Endothelial cell (in vitro differentiated cells): ENCODE measurements at regions not wholly inside any gene's neighbourhood (a gene's known extent, or its start where the extent isn't known, plus 50 kb on each side); places are given as distances from the start of the nearest gene placed in this dataset.

Source experiments
- DNase-seq: peaks from one replicate; pipeline ENCODE4 v3.0.0; 2021; ENCODE audit warnings: low spot score
- H3K27ac Mint-ChIP-seq: one replicate; pipeline ENCODE4 v1.8.0; 2021; ENCODE audit warnings: mixed read lengths, inconsistent platforms; ENCODE audit not compliant: unreplicated experiment
- H3K27me3 Mint-ChIP-seq: one replicate; pipeline ENCODE4 v1.8.0; 2021; ENCODE audit warnings: mild to moderate bottlenecking, moderate library complexity, mixed read lengths, inconsistent platforms; ENCODE audit not compliant: unreplicated experiment
- H3K36me3 Mint-ChIP-seq: one replicate; pipeline ENCODE4 v1.8.0; 2021; ENCODE audit warnings: mild to moderate bottlenecking, low read depth, mixed read lengths, inconsistent platforms; ENCODE audit not compliant: unreplicated experiment
- H3K4me1 Mint-ChIP-seq: one replicate; pipeline ENCODE4 v1.8.0; 2021; ENCODE audit warnings: mild to moderate bottlenecking, mixed read lengths, inconsistent platforms; ENCODE audit not compliant: unreplicated experiment
- H3K4me3 Mint-ChIP-seq: one replicate; pipeline ENCODE4 v1.8.0; 2021; ENCODE audit warnings: mild to moderate bottlenecking, mixed read lengths, inconsistent platforms; ENCODE audit not compliant: unreplicated experiment
- H3K9me3 Mint-ChIP-seq: one replicate; pipeline ENCODE4 v1.8.0; 2021; ENCODE audit warnings: mixed read lengths, inconsistent platforms; ENCODE audit not compliant: unreplicated experiment
- TF ChIP-seq, protein P1 (sequence below): fragments of 200-600 bp; sonication (generic); IDR thresholded peaks from one replicate; pipeline ENCODE4 v1.5.0; 2021; ENCODE audit warnings: antibody characterized with exemption; ENCODE audit not compliant: unreplicated experiment

- TF ChIP-seq, protein P1, sequence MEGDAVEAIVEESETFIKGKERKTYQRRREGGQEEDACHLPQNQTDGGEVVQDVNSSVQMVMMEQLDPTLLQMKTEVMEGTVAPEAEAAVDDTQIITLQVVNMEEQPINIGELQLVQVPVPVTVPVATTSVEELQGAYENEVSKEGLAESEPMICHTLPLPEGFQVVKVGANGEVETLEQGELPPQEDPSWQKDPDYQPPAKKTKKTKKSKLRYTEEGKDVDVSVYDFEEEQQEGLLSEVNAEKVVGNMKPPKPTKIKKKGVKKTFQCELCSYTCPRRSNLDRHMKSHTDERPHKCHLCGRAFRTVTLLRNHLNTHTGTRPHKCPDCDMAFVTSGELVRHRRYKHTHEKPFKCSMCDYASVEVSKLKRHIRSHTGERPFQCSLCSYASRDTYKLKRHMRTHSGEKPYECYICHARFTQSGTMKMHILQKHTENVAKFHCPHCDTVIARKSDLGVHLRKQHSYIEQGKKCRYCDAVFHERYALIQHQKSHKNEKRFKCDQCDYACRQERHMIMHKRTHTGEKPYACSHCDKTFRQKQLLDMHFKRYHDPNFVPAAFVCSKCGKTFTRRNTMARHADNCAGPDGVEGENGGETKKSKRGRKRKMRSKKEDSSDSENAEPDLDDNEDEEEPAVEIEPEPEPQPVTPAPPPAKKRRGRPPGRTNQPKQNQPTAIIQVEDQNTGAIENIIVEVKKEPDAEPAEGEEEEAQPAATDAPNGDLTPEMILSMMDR: no peak
- Mint-ChIP-seq H3K27ac (no peak overlapping the region), H3K27me3 (peaks cover 4% of the 10 kb centered on the region), H3K9me3 (no peaks in the 10 kb centered on the region), H3K4me3 (no peak overlapping the region), H3K4me1 (peaks cover 6% of the 10 kb centered on the region), H3K36me3 (no peaks in the 10 kb centered on the region)
- no peak for DNase-seq
Observed at GRCh38 chr2:72031346-72032110, 116.1 kb downstream of the CYP26B1 start.

GRCh38 chr2:72028996-72029395 is 118.7 kb downstream of the CYP26B1 start:
- no peak for DNase-seq
- TF ChIP-seq, protein P1: no peak
- Mint-ChIP-seq H3K4me3 (no peak overlapping the region), H3K9me3 (no peaks in the 10 kb centered on the region), H3K4me1 (peaks cover 6% of the 10 kb centered on the region), H3K36me3 (no peaks in the 10 kb centered on the region), H3K27me3 (peaks cover 4% of the 10 kb centered on the region), H3K27ac (no peak overlapping the region)

GRCh38 chr2:72028351-72028995 is 119.2 kb downstream of the CYP26B1 start:
- Mint-ChIP-seq H3K4me1 (peaks cover 6% of the 10 kb centered on the region), H3K27ac (no peak overlapping the region), H3K27me3 (peaks cover 4% of the 10 kb centered on the region), H3K9me3 (no peaks in the 10 kb centered on the region), H3K4me3 (no peak overlapping the region), H3K36me3 (no peaks in the 10 kb centered on the region)
- TF ChIP-seq, protein P1: no peak
- no peak for DNase-seq

DNA sequence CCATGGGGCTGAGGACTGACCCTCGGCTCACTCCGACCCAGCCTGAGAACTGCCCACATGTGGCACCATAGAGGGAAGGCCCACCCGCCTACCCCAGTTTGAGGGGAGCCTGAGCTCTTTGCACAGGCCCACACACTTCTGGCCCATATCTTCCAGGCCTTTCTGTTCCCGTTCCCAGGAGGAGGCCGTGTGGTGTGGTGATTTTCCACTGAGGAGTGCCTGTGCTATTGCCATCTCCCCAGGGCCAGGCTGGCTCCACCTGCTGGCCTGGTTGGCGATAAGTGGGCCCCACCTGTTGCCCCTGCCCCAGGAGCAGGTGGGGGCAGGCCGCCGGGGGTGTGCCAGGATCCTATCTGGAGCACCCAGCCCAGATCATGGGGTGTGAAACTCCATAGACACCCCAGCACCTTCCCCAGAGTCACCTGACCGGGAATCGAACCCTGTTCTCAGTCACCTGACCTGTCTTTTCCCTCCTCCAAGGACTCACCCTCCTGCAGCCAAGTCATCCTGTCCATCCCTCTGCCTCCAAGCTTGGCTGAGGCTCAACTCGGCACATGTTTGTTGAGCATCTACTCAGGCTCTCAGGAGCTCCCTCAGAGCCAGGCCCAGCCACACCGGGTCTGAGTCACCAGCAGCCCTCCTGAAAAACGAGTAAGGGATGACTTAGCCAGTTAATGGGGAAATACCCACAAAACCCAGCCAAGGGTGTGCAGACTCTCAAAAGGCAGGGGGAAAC is 120.1 kb downstream of the CYP26B1 start:
- Mint-ChIP-seq H3K4me1 (peaks cover 6% of the 10 kb centered on the region), H3K9me3 (no peaks in the 10 kb centered on the region), H3K27ac (no peak overlapping the region), H3K4me3 (no peak overlapping the region), H3K27me3 (peaks cover 4% of the 10 kb centered on the region), H3K36me3 (no peaks in the 10 kb centered on the region)
- TF ChIP-seq, protein P1: no peak
- DNase-seq: no peak
